H1 (cell line): ENCODE measurements at regions not wholly inside any gene's neighbourhood (a gene's known extent, or its start where the extent isn't known, plus 50 kb on each side); places are given as distances from the start of the nearest gene placed in this dataset.
"Not testable (repeated sequence)": the region's sequence is repeated elsewhere in the genome, so short reads cannot be mapped to it uniquely, and the experiment has no call there.

Experiments
- CTCF ChIA-PET: fragments of 300-600 bp; sonication (Branson Sonifier 250); formaldehyde crosslinking; loops from one replicate; lab custom pipeline; 2021; ENCODE audit not compliant: partially characterized antibody; lab: Charles Lee
- POLR2A ChIA-PET: fragments of 300-600 bp; sonication (Branson Sonifier 250); formaldehyde crosslinking; loops from one replicate; lab custom pipeline; 2021; ENCODE audit warnings: inconsistent platforms; ENCODE audit not compliant: partially characterized antibody; lab: Charles Lee
- DNase-seq, 2 experiments: peaks; one replicate each; pipeline versions ENCODE4 v3.0.0 to v3.0.0-alpha.2; 2010 to 2022; ENCODE audit warnings: low spot score in 2 of 2, low read depth in 1 of 2, mixed read lengths in 1 of 2
- FAIRE-seq: peaks from 2 replicates; lab custom pipeline; 2011; peaks lifted over from hg19 to GRCh38; lab: Jason Lieb, UNC
- H2AFZ ChIP-seq: 2 replicates; pipeline ENCODE4 v1.8.1; 2012; ENCODE audit warnings: low read length, inconsistent platforms
- H2AK5ac ChIP-seq: 2 replicates; pipeline ENCODE4 v1.6.1; 2013; ENCODE audit warnings: low read depth, low read length
- H2BK120ac ChIP-seq: replicated peaks from 2 replicates; pipeline ENCODE3; 2013; ENCODE audit warnings: low read depth, low read length, inconsistent platforms
- H2BK12ac ChIP-seq: 2 replicates; pipeline ENCODE4 v1.6.1; 2013; ENCODE audit warnings: low read depth, low read length
- H2BK15ac ChIP-seq: 2 replicates; pipeline ENCODE4 v1.6.1; 2013; ENCODE audit warnings: low read length
- H2BK20ac ChIP-seq: 2 replicates; pipeline ENCODE4 v1.6.1; 2013; ENCODE audit warnings: low read length
- H2BK5ac ChIP-seq: 2 replicates; pipeline ENCODE4 v1.6.1; 2013; ENCODE audit warnings: low read depth, low read length
- H3K14ac ChIP-seq: 2 replicates; pipeline ENCODE4 v1.6.1; 2013; ENCODE audit warnings: inconsistent platforms; ENCODE audit not compliant: insufficient read length
- H3K18ac ChIP-seq: 2 replicates; pipeline ENCODE4 v1.6.1; 2013; ENCODE audit warnings: low read length; ENCODE audit errors: extremely low read depth
- H3K23ac ChIP-seq: 2 replicates; pipeline ENCODE4 v1.6.1; 2013; ENCODE audit warnings: inconsistent platforms; ENCODE audit not compliant: insufficient read length
- H3K23me2 ChIP-seq: 2 replicates; pipeline ENCODE4 v1.6.1; 2013; ENCODE audit warnings: low read depth, low read length
- H3K27ac ChIP-seq: 2 replicates; pipeline ENCODE4 v1.6.1; 2011; ENCODE audit warnings: low read depth, low read length, inconsistent platforms
- H3K27me3 ChIP-seq, 4 experiments: replicated peaks in 1 of 4; 1 replicate in 1 of 4; 2 replicates in 3 of 4; pipeline versions ENCODE4 v1.6.1 to v1.8.1; 2011 to 2013; ENCODE audit warnings: low read length in 3 of 4, mild to moderate bottlenecking in 3 of 4, inconsistent platforms in 2 of 4, mixed read lengths in 2 of 4, moderate library complexity in 1 of 4; ENCODE audit not compliant: control insufficient read depth in 3 of 4, insufficient read depth in 3 of 4; ENCODE audit errors: extremely low read depth in 1 of 4
- H3K36me3 ChIP-seq, 4 experiments: 2 replicates each; pipeline versions ENCODE4 v1.6.1 to v1.8.1; 2011 to 2013; ENCODE audit warnings: mild to moderate bottlenecking in 4 of 4, low read length in 3 of 4, moderate library complexity in 2 of 4, control low read depth in 1 of 4, inconsistent platforms in 1 of 4; ENCODE audit not compliant: insufficient read depth in 4 of 4, control insufficient read depth in 2 of 4
- H3K4ac ChIP-seq: replicated peaks from 2 replicates; pipeline ENCODE3; 2013; ENCODE audit warnings: low read length, low read depth, mixed read lengths, inconsistent platforms; ENCODE audit not compliant: insufficient read length
- H3K4me1 ChIP-seq, 4 experiments: replicated peaks in 1 of 4; 1 replicate in 1 of 4; 2 replicates in 3 of 4; pipeline versions ENCODE4 v1.6.1 to v1.8.1; 2011 to 2013; ENCODE audit warnings: low read length in 3 of 4, inconsistent platforms in 2 of 4, mixed read lengths in 1 of 4; ENCODE audit not compliant: insufficient read depth in 4 of 4, control insufficient read depth in 3 of 4
- H3K4me2 ChIP-seq, 2 experiments: 2 replicates each; pipeline versions ENCODE4 v1.6.1 to v1.8.1; 2011 to 2013; ENCODE audit warnings: low read depth in 2 of 2, low read length in 2 of 2, control low read depth in 1 of 2, inconsistent platforms in 1 of 2, mild to moderate bottlenecking in 1 of 2; ENCODE audit not compliant: insufficient read depth in 1 of 2
- H3K4me3 ChIP-seq, 4 experiments: fragments of 200-600, 300-600 bp in 1 of 4; sonication (generic), shearing (Covaris generic), sonication (Bioruptor Twin) in 1 of 4; 2 replicates each; pipeline versions ENCODE4 v1.5.1 to v1.8.1; 2011 to 2016; ENCODE audit warnings: low read length in 4 of 4, low read depth in 3 of 4, control low read depth in 2 of 4, inconsistent platforms in 2 of 4, mild to moderate bottlenecking in 2 of 4, mixed read lengths in 1 of 4, moderate library complexity in 1 of 4; ENCODE audit not compliant: insufficient read depth in 2 of 4; ENCODE audit errors: extremely low read depth in 1 of 4
- H3K56ac ChIP-seq: replicated peaks from 2 replicates; pipeline ENCODE3; 2013; ENCODE audit warnings: low read depth, mild to moderate bottlenecking, mixed read lengths, low read length, inconsistent platforms; ENCODE audit not compliant: insufficient read length
- H3K79me1 ChIP-seq: 2 replicates; pipeline ENCODE4 v1.6.1; 2013; ENCODE audit warnings: low read depth, low read length, control low read depth
- H3K79me2 ChIP-seq, 2 experiments: 2 replicates each; pipeline versions ENCODE4 v1.6.1 to v1.8.1; 2012 to 2013; ENCODE audit warnings: low read length in 2 of 2, mild to moderate bottlenecking in 2 of 2, inconsistent platforms in 1 of 2; ENCODE audit not compliant: insufficient read depth in 2 of 2, control insufficient read depth in 1 of 2
- H3K9ac ChIP-seq, 4 experiments: replicated peaks in 1 of 4; 1 replicate in 1 of 4; 2 replicates in 3 of 4; pipeline versions ENCODE4 v1.6.1 to v1.8.1; 2011 to 2013; ENCODE audit warnings: low read depth in 3 of 4, low read length in 3 of 4, control low read depth in 2 of 4, mild to moderate bottlenecking in 2 of 4, moderate library complexity in 2 of 4, inconsistent platforms in 1 of 4; ENCODE audit errors: extremely low read depth in 1 of 4
- H3K9me3 ChIP-seq, 2 experiments: 2 replicates each; pipeline versions ENCODE4 v1.6.1 to v1.8.1; 2012 to 2013; ENCODE audit warnings: mild to moderate bottlenecking in 2 of 2, moderate library complexity in 2 of 2, control low read depth in 1 of 2, inconsistent platforms in 1 of 2, low read depth in 1 of 2, low read length in 1 of 2, mixed read lengths in 1 of 2; ENCODE audit not compliant: insufficient read depth in 2 of 2
- H4K20me1 ChIP-seq, 2 experiments: replicated peaks in 1 of 2; 2 replicates each; pipeline versions ENCODE3 to v1.8.1; 2011 to 2013; ENCODE audit warnings: inconsistent platforms in 2 of 2, low read length in 2 of 2, mild to moderate bottlenecking in 1 of 2; ENCODE audit not compliant: insufficient read depth in 2 of 2, control insufficient read depth in 1 of 2
- H4K5ac ChIP-seq: 2 replicates; pipeline ENCODE4 v1.6.1; 2013; ENCODE audit warnings: low read length, low read depth, mixed read lengths, inconsistent platforms; ENCODE audit not compliant: insufficient read length
- H4K8ac ChIP-seq: 2 replicates; pipeline ENCODE4 v1.8.0; 2013; ENCODE audit warnings: mild to moderate bottlenecking, moderate library complexity, low read length, inconsistent platforms; ENCODE audit not compliant: insufficient read depth; ENCODE audit errors: extremely low read depth
- H4K91ac ChIP-seq: replicated peaks from 2 replicates; pipeline ENCODE3; 2013; ENCODE audit warnings: low read length, mixed read lengths, inconsistent platforms; ENCODE audit not compliant: insufficient read length
- WGBS, 2 experiments: shearing (Covaris generic) in 1 of 2; methylation state at CpG; one replicate each; pipeline versions ENCODE4 v1.1.6 to v1.1.7; 2013 to 2015; ENCODE audit warnings: low lambda C conversion rate in 2 of 2, mixed read lengths in 2 of 2, inconsistent platforms in 1 of 2, low coverage in 1 of 2, missing lambda C conversion rate in 1 of 2; ENCODE audit not compliant: insufficient replicate concordance in 2 of 2, insufficient coverage in 1 of 2, insufficient read length in 1 of 2; ENCODE audit errors: extremely low coverage in 1 of 2, missing lambda C conversion rate in 1 of 2; 5-methylcytosine and 5-hydroxymethylcytosine counted together

GRCh38 chr13:57909833-57910232, 278.3 kb downstream of the PCDH17 start:
- H3K4me3 ChIP-seq, H3K9me3 ChIP-seq, H3K14ac ChIP-seq, H3K23me2 ChIP-seq, H2AFZ ChIP-seq, H3K4me2 ChIP-seq, CTCF ChIA-PET, H3K27me3 ChIP-seq, H4K20me1 ChIP-seq, H3K79me2 ChIP-seq, DNase-seq, FAIRE-seq, H2AK5ac ChIP-seq, H2BK5ac ChIP-seq, H2BK120ac ChIP-seq, H4K8ac ChIP-seq, H3K4ac ChIP-seq, POLR2A ChIA-PET, H2BK20ac ChIP-seq, H3K36me3 ChIP-seq, H3K79me1 ChIP-seq, H3K56ac ChIP-seq, H3K9ac ChIP-seq, H3K23ac ChIP-seq, H3K4me1 ChIP-seq, H3K27ac ChIP-seq, H2BK12ac ChIP-seq, H4K91ac ChIP-seq, H4K5ac ChIP-seq, H3K18ac ChIP-seq, H2BK15ac ChIP-seq: not testable (repeated sequence)
- WGBS, 2 experiments = 94% methylated on average over 11 of the region's 11 CpGs; no CpG with 5 or more reads in 1 of the 2 experiments
